ENCODE measurements at regions not wholly inside any gene's neighbourhood (a gene's known extent, or its start where the extent isn't known, plus 50 kb on each side); places are given as distances from the start of the nearest gene placed in this dataset.

- TF ChIP-seq ZNF600 (tag by site-specific recombination; IDR thresholded peaks at IDR 0.05) (peak; percentile 67), ZFHX2 (tag by site-specific recombination; conservative IDR thresholded peaks at IDR 0.05) (peak; percentile 40; the same call in 1 of the 2 replicates), HIC1 (tag by site-specific recombination; IDR thresholded peaks at IDR 0.05) (0 out of 2 replicates have a peak, but pooled peaks have one; percentile 20), ZNF10 (tag by site-specific recombination; IDR thresholded peaks at IDR 0.05) (peak; percentile 51; the same call in 1 of the 2 replicates), KLF9 (tag by site-specific recombination; IDR thresholded peaks at IDR 0.05; ENCODE audit: low read depth) (peak; percentile 60; the same call in 1 of the 2 replicates), KLF17 (tag by site-specific recombination; IDR thresholded peaks at IDR 0.05) (0 out of 2 replicates have a peak, but pooled peaks have one; percentile 63), ZNF37A (tag by site-specific recombination; IDR thresholded peaks at IDR 0.05) (no peak), OSR2 (tag by site-specific recombination; IDR thresholded peaks at IDR 0.05) (no peak), MZF1 (tag by site-specific recombination; IDR thresholded peaks at IDR 0.05; ENCODE audit: borderline replicate concordance) (no peak), ZNF391 (tag by site-specific recombination; IDR thresholded peaks at IDR 0.05; ENCODE audit: borderline replicate concordance, low read depth) (no peak), ZNF510 (tag by site-specific recombination; IDR thresholded peaks at IDR 0.05; ENCODE audit: insufficient replicate concordance) (no peak), ZNF121 (tag by site-specific recombination; IDR thresholded peaks at IDR 0.05) (no peak), PRDM4 (tag by site-specific recombination; IDR thresholded peaks at IDR 0.05) (no peak), EGR2 (tag by site-specific recombination; IDR thresholded peaks at IDR 0.05; ENCODE audit: low read depth) (peak; percentile 36; the same call in 1 of the 2 replicates), ZNF837 (tag by site-specific recombination; IDR thresholded peaks at IDR 0.05) (no peak), SETDB1 (IDR thresholded peaks at IDR 0.05; ENCODE audit: insufficient read length, low read length) (peak; percentile 23), SCRT1 (tag by site-specific recombination; IDR thresholded peaks at IDR 0.05; ENCODE audit: borderline replicate concordance) (no peak), SP2 (tag by site-specific recombination; IDR thresholded peaks at IDR 0.05) (peak; percentile 59), ZNF692 (tag by site-specific recombination; IDR thresholded peaks at IDR 0.05) (peak; percentile 92; the same call in 1 of the 2 replicates), ZBTB6 (tag by site-specific recombination; IDR thresholded peaks at IDR 0.05) (no peak)
- TF ChIP-seq, protein P1, sequence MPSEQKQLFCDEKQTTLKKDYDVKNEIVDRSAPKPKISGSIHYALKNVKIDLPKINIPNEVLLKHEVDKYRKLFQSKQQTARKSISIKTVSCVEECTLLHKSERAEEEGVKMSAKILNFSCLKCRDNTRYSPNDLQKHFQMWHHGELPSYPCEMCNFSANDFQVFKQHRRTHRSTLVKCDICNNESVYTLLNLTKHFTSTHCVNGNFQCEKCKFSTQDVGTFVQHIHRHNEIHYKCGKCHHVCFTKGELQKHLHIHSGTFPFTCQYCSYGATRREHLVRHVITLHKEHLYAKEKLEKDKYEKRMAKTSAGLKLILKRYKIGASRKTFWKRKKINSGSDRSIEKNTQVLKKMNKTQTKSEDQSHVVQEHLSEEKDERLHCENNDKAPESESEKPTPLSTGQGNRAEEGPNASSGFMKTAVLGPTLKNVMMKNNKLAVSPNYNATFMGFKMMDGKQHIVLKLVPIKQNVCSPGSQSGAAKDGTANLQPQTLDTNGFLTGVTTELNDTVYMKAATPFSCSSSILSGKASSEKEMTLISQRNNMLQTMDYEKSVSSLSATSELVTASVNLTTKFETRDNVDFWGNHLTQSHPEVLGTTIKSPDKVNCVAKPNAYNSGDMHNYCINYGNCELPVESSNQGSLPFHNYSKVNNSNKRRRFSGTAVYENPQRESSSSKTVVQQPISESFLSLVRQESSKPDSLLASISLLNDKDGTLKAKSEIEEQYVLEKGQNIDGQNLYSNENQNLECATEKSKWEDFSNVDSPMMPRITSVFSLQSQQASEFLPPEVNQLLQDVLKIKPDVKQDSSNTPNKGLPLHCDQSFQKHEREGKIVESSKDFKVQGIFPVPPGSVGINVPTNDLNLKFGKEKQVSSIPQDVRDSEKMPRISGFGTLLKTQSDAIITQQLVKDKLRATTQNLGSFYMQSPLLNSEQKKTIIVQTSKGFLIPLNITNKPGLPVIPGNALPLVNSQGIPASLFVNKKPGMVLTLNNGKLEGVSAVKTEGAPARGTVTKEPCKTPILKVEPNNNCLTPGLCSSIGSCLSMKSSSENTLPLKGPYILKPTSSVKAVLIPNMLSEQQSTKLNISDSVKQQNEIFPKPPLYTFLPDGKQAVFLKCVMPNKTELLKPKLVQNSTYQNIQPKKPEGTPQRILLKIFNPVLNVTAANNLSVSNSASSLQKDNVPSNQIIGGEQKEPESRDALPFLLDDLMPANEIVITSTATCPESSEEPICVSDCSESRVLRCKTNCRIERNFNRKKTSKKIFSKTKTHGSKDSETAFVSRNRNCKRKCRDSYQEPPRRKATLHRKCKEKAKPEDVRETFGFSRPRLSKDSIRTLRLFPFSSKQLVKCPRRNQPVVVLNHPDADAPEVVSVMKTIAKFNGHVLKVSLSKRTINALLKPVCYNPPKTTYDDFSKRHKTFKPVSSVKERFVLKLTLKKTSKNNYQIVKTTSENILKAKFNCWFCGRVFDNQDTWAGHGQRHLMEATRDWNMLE (tag by site-specific recombination; conservative IDR thresholded peaks at IDR 0.05; ENCODE audit: low read depth), result no peak
- TF ChIP-seq, protein P2, sequence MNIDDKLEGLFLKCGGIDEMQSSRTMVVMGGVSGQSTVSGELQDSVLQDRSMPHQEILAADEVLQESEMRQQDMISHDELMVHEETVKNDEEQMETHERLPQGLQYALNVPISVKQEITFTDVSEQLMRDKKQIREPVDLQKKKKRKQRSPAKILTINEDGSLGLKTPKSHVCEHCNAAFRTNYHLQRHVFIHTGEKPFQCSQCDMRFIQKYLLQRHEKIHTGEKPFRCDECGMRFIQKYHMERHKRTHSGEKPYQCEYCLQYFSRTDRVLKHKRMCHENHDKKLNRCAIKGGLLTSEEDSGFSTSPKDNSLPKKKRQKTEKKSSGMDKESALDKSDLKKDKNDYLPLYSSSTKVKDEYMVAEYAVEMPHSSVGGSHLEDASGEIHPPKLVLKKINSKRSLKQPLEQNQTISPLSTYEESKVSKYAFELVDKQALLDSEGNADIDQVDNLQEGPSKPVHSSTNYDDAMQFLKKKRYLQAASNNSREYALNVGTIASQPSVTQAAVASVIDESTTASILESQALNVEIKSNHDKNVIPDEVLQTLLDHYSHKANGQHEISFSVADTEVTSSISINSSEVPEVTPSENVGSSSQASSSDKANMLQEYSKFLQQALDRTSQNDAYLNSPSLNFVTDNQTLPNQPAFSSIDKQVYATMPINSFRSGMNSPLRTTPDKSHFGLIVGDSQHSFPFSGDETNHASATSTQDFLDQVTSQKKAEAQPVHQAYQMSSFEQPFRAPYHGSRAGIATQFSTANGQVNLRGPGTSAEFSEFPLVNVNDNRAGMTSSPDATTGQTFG (tag by site-specific recombination; IDR thresholded peaks at IDR 0.05; ENCODE audit: borderline replicate concordance), result no peak
These were observed 53.7 kb upstream of the KDM4C start (continued) for GRCh38 chr9:6703898-6704639.

Data from HEK293 (cell line).